ENCODE measurements at regions not wholly inside any gene's neighbourhood (a gene's known extent, or its start where the extent isn't known, plus 50 kb on each side); places are given as distances from the start of the nearest gene placed in this dataset.

DNA sequence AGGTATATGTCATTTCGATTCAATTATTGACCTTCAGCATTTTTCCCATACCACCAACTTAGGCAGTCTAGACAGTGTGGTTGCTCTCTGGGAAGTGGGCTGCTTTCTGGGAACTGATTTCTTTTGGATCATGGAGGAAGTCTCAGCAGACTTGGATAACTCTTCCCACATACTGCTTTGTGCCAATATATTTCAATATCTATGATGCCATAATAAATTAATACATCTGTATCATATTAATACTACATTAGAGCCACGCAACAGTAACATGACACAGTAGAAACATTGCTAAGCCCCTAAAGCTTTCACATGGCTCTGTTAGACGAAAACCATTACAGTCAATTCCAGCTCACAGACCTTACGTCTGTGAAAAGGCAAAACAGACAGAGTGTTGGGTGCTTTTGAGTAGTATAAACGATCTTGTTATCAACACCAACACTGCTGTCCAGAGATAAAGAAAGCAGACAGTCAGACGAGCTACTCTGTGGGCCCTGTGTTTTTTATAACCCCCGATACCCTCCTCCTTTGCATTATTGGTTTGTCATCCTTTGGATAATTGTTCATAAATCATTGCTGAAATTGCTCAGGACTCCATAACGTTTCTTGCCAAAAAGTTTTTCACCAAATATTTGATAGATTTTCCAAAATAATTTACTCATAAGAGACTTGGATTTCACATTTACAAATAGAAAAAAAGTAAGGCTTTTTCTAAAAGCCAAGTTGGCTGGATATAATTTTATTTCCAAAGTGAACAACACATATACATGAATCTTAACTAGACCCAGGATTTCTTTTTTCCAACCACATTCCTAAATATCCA, 439.7 kb downstream of the ADAMTS20 start:
- in situ Hi-C loops (cut with HindIII; ENCODE audit: low pct_unique_long_range_greater_than_20kb, low sequenced_read_pairs): no loop called here
- no peak for DNase-seq (ENCODE audit: low read depth, low spot score)

DNA sequence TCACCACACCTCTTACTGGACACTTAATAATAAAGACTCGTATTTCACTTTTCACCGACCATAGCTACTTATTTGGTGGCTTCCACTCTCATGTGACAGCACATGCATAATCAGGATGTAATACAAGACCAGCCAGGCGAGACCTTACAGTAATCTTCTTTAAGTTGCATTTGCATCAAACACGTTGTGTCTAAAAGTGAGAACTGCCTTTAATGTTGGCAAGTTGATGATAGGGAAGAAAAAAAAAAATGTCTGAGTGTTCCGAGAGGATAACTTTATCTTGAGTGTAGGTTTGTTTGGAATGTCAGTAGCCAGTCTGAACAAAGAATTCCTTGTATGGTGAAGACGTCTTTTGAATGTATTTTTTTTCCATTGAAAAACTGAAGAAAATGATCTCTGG, 440.4 kb downstream of the ADAMTS20 start:
- in situ Hi-C loops (cut with HindIII; ENCODE audit: low pct_unique_long_range_greater_than_20kb, low sequenced_read_pairs): no loop called here
- DNase-seq (ENCODE audit: low read depth, low spot score): peak; percentile 66

GRCh38 chr12:43109631-43110345, 442.2 kb downstream of the ADAMTS20 start:
- no peak for DNase-seq (ENCODE audit: low read depth, low spot score)
- in situ Hi-C loops (cut with HindIII; ENCODE audit: low pct_unique_long_range_greater_than_20kb, low sequenced_read_pairs): no loop called here

- in situ Hi-C loops (cut with HindIII; ENCODE audit: low pct_unique_long_range_greater_than_20kb, low sequenced_read_pairs): no loop called here
- DNase-seq (ENCODE audit: low read depth, low spot score): no peak
These were observed 443.3 kb downstream of the ADAMTS20 start for GRCh38 chr12:43108656-43109055.

DNA sequence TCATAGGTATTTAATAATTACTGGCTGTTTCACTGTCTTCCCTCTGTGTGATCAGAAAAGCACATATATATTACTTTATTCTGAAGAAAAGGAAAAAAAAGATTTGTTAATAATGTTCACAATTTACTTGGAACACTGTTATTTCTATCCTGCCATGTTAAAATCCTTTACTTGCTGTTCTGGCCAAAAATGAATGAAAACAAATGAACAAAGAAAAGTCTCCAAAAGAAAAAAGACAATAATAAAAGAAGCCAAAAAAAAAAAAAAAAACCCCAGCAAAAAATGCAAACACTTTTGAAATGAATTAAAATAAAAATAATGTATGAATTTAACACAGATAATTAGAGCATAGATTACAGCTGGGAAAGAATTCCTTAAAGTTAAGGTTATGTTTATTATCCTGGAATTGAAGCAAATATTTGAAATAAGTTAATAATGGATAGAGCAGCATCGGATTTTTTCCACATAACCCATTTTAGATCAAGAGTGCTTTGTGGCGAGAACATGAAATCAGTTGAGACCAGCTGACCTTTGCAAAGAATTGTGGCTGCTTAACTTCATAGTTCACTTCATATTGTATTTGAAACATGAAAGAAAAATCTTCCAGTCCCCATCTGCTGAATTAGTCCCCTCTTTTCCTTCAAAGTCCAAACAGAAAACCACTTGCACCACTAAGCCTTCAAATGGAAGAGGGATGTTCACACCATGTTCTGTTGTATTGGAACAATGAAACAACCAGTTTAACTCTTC, 444.8 kb downstream of the ADAMTS20 start:
- no peak for DNase-seq (ENCODE audit: low read depth, low spot score)

DNA sequence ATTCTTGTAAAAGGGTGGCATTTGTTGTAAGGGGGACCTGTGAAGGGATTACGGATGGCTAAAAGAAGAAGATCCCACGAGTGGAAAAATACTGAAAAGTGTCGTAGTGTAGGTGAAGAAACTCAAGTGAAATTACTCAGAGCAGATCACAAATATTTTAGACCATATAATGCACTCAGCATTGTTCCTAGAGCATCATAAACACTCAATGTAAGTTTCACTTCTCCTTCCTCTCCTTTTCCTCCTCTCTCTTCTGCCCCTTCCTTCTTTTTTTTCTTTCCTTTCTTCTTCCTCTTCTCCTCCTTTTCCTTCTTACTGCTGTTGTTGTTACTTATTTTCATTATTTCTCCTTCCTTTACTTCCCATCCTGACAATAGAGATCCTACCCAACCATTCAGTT, 445.6 kb downstream of the ADAMTS20 start:
- no peak for DNase-seq (ENCODE audit: low read depth, low spot score)
- in situ Hi-C loops (cut with HindIII; ENCODE audit: low pct_unique_long_range_greater_than_20kb, low sequenced_read_pairs): no loop called here

More for the DNA sequence above, 444.8 kb downstream of the ADAMTS20 start:
- in situ Hi-C loops (cut with HindIII; ENCODE audit: low pct_unique_long_range_greater_than_20kb, low sequenced_read_pairs): no loop called here

- DNase-seq (ENCODE audit: low read depth, low spot score): no peak
- in situ Hi-C loops (cut with HindIII; ENCODE audit: low pct_unique_long_range_greater_than_20kb, low sequenced_read_pairs): no loop called here
These were observed 446.5 kb downstream of the ADAMTS20 start for GRCh38 chr12:43105426-43105981.

DNA sequence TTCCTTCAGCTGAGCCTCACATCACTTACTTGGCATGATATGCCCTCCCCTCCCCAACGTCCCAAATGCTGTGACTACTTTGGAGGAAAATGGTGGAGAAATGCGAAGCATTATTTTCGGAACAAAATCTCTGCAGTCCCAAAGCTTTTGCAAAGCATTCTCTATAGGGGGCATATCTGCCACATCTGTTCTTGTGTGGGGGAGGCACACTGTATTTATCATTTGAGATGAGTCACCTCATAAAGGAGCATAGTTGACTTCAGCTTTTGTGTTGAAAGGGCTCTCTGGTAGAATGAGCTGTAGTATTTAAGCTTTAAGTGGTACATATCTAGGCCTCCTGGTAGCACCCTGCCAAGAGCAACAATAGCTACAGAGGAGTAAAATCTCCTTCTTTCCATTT, 447.5 kb downstream of the ADAMTS20 start:
- no peak for DNase-seq (ENCODE audit: low read depth, low spot score)
- in situ Hi-C loops (cut with HindIII; ENCODE audit: low pct_unique_long_range_greater_than_20kb, low sequenced_read_pairs): no loop called here

GRCh38 chr12:43103866-43104265, 448.1 kb downstream of the ADAMTS20 start:
- in situ Hi-C loops (cut with HindIII; ENCODE audit: low pct_unique_long_range_greater_than_20kb, low sequenced_read_pairs): no loop called here
- no peak for DNase-seq (ENCODE audit: low read depth, low spot score)

DNA sequence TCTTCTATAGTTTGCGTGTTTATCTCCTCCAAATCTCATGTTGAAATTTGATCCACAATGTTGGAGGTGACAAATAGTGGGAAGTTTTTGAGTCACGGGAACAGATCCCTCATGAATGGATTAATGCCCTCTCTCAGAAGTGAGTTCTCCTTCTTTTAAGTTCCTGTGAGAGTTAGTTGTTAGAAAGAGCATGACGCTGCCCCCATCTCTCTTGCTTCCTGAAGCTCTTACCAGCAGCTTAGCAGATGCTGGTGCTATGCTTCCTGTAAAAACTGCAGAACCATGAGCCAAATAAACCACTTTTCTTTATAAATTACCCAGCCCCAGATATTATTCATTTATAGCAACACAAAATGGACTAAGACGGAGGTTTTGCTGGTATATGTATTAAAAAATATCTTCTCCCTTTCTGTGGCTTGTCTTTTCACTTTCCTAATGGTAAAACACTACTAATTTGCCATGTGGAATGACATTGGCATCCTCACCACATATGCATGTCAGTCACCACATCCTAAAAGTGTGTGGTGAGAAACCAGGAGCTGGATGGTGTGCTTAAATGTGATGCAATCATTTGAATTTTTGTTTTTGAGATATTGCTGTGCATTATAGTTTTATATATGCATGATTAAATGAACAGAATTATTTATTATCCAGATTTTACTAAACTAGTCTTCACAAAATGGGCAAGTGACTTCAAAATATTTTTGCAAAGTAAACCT, 449.3 kb downstream of the ADAMTS20 start:
- no peak for DNase-seq (ENCODE audit: low read depth, low spot score)

DNA sequence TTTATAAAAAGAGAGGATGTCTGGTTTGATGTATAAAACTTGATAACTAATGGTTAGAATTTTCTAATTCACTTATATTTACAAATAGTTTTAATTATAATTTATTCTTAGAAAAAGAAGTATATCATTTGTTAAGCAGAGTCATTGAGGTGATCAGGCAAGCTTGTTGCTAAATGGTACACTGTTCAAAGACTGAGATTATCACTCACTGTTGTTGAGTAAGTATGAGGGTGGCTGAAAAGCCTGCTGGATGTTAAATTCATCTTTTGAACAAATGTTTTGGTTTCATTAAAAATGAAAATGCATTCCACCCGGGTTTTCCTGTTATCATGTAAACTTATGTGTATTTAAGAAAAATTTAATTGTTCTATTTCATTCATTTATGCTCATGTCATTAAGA, 451.8 kb downstream of the ADAMTS20 start:
- DNase-seq (ENCODE audit: low read depth, low spot score): no peak
- in situ Hi-C loops (cut with HindIII; ENCODE audit: low pct_unique_long_range_greater_than_20kb, low sequenced_read_pairs): no loop called here

More for the DNA sequence above, 449.3 kb downstream of the ADAMTS20 start:
- in situ Hi-C loops (cut with HindIII; ENCODE audit: low pct_unique_long_range_greater_than_20kb, low sequenced_read_pairs): no loop called here

GRCh38 chr12:43099691-43100163, 452.3 kb downstream of the ADAMTS20 start:
- no peak for DNase-seq (ENCODE audit: low read depth, low spot score)
- in situ Hi-C loops (cut with HindIII; ENCODE audit: low pct_unique_long_range_greater_than_20kb, low sequenced_read_pairs): no loop called here

GRCh38 chr12:43098766-43099550, 453.0 kb downstream of the ADAMTS20 start:
- in situ Hi-C loops (cut with HindIII; ENCODE audit: low pct_unique_long_range_greater_than_20kb, low sequenced_read_pairs): no loop called here
- no peak for DNase-seq (ENCODE audit: low read depth, low spot score)

GRCh38 chr12:43098071-43098470, 453.9 kb downstream of the ADAMTS20 start:
- no peak for DNase-seq (ENCODE audit: low read depth, low spot score)
- in situ Hi-C loops (cut with HindIII; ENCODE audit: low pct_unique_long_range_greater_than_20kb, low sequenced_read_pairs): no loop called here

- no peak for DNase-seq (ENCODE audit: low read depth, low spot score)
- in situ Hi-C loops (cut with HindIII; ENCODE audit: low pct_unique_long_range_greater_than_20kb, low sequenced_read_pairs): no loop called here
These were observed 454.5 kb downstream of the ADAMTS20 start for GRCh38 chr12:43097471-43097870.

DNA sequence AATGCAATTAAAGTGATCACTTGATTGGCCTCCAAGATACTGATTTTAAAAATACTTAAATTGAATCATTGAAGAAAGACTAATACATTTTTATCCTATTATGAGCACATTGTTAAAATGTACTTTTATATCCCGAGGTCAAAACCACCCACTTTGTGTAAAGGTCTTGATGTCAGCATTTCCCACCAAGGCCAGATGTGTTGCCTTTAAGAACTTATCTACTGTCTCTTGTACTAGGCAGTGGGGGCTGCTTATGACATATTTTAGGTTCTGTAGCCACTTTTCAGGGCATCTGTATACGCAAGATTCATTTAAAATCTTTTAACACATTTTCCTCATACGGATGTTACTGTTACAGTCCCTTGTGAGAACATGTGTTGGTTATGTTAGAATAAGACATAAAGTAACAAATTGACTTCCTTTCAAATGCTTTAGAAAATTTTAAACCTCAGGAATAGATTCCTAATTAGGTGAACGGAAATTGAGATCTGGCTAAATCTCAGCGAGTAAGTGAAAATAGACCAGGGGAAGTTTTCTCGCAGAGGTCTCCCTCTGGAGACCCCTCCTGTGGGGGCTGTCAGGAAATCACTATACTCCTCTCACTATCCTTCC, 456.2 kb downstream of the ADAMTS20 start:
- DNase-seq (ENCODE audit: low read depth, low spot score): no peak
- in situ Hi-C loops (cut with HindIII; ENCODE audit: low pct_unique_long_range_greater_than_20kb, low sequenced_read_pairs): no loop called here
